Muscle of leg (tissue), 3 donors: ENCODE measurements at regions not wholly inside any gene's neighbourhood (a gene's known extent, or its start where the extent isn't known, plus 50 kb on each side); places are given as distances from the start of the nearest gene placed in this dataset.
"Not testable (repeated sequence)": the region's sequence is repeated elsewhere in the genome, so short reads cannot be mapped to it uniquely, and the experiment has no call there.

Source experiments
- DNase-seq: peaks from one replicate; pipeline ENCODE4 v3.0.0; 2013
- H3K27ac ChIP-seq: one replicate; pipeline ENCODE4 v1.5.1; 2013; ENCODE audit warnings: mild to moderate bottlenecking, low read length, control low read depth
- H3K27me3 ChIP-seq: one replicate; pipeline ENCODE4 v1.6.1; 2013; ENCODE audit warnings: low read length; ENCODE audit not compliant: control insufficient read depth, insufficient read depth
- H3K36me3 ChIP-seq: one replicate; pipeline ENCODE4 v1.6.1; 2013; ENCODE audit warnings: low read length; ENCODE audit not compliant: control insufficient read depth, insufficient read depth
- H3K4me1 ChIP-seq: one replicate; pipeline ENCODE4 v1.6.1; 2013; ENCODE audit warnings: low read length; ENCODE audit not compliant: control insufficient read depth, insufficient read depth
- H3K4me3 ChIP-seq: one replicate; pipeline ENCODE4 v1.5.1; 2013; ENCODE audit warnings: low read length, control low read depth
- H3K9me3 ChIP-seq: replicated peaks from 2 replicates; pipeline ENCODE4 v1.6.1; 2013; ENCODE audit warnings: low read depth, low read length; ENCODE audit not compliant: control insufficient read depth
- WGBS: methylation state at CpG from one replicate; pipeline ENCODE4 v1.1.5; 2013; ENCODE audit warnings: missing lambda C conversion rate; ENCODE audit not compliant: insufficient coverage; 5-methylcytosine and 5-hydroxymethylcytosine counted together

DNA sequence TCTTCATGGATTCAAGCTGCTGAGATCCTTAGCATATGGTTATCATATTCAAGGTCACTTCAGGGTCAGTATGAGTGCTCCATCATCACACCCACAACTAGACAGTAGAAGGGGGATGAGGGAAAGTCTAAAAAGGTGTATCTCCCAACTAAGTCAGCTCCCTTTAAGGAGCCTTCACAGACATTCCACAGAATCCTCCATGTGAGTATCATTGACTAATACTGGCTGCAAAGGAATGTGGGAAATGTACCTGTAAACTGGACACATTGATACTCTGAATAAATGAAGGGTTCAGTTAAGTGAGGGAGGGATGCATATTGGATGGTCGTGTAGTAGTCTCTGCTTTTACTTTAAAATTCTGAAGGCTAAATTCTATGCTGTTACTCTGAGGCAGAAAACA is 330.7 kb downstream of the LRRC70 start:
- WGBS: no CpG with 5 or more reads among the region's 1 CpG
- H3K4me1 ChIP-seq: no peaks in the 10 kb centered on the region
- no peak overlapping the region for H3K27ac ChIP-seq
- H3K4me3 ChIP-seq: no peak overlapping the region
- no peak for DNase-seq
- no peaks in the 10 kb centered on the region for H3K36me3 ChIP-seq
- H3K9me3 ChIP-seq: peaks cover 3% of the 10 kb centered on the region
- no peaks in the 10 kb centered on the region for H3K27me3 ChIP-seq

GRCh38 chr5:62902126-62902525 is 323.5 kb downstream of the LRRC70 start:
- no peaks in the 10 kb centered on the region for H3K9me3 ChIP-seq
- DNase-seq: peak; percentile 81

DNA sequence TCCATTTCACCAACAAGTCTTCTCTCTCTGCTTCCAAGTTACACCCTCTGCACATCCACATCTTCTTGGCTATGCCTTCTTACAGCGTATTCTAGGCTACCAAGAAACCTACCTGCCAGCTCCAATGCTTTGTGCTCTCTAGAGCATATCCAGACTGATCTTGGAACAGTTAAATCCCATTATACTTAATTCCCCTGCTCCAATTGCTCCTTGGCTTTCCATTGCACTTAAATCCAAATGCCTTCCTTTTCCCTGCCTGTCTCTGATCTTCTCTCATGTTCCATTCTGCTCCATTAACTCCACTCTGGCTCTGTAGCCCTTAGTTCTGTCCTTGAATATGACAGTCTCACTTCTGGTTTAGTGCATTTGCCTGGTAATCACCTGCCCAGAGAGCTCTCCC is 322.4 kb downstream of the LRRC70 start:
- Histone ChIP-seq H3K36me3 (no peaks in the 10 kb centered on the region), H3K4me3 (no peak overlapping the region), H3K27ac (no peak overlapping the region), H3K4me1 (peaks cover 2% of the 10 kb centered on the region), H3K9me3 (peaks cover 2% of the 10 kb centered on the region), H3K27me3 (no peaks in the 10 kb centered on the region)
- peak; percentile 1 for DNase-seq
- WGBS: 78% methylated on average over 1 of the region's 1 CpG

More at GRCh38 chr5:62902126-62902525, 323.5 kb downstream of the LRRC70 start:
- no peak overlapping the region for H3K4me3 ChIP-seq
- no peaks in the 10 kb centered on the region for H3K4me1 ChIP-seq
- no peaks in the 10 kb centered on the region for H3K36me3 ChIP-seq
- no peak overlapping the region for H3K27ac ChIP-seq
- H3K27me3 ChIP-seq: no peaks in the 10 kb centered on the region
- WGBS: 40% methylated on average over 1 of the region's 2 CpGs

DNA sequence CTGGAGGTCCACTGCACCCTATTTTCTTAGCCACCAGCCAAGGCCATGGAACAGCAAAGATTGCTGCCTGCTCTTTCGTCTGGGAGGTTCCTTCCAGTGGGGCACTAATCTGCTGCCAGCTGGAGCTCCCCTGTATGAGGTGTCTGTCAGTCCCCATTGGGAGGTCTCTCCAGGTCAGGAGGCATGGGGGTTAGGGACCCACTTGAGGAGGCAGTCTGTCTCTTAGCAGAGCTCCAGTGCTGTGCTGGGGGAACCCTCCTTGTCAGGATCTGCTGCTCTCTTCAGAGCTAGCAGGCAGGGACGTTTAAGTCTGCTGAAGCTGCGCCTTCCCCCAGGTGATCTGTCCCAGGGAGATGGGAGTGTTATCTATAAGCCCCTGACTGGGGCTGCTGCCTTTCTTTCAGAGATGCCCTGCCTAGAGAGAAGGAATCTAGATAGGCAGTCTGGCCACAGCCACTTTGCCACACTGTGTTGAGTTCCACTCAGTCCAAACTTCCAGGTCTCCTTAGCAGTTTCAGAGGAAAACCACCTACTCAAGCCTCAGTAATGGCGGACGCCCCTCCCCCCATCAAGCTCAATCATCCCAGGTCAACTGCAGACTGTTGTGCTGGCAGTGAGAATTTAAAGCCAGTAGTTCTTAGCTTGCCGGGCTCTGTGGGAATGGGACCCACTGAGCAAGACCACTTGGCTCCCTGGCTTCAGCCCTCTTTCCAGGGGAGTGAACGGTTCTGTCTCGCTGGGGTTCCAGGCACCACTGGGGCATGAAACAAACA is 317.7 kb downstream of the LRRC70 start:
- peaks cover 2% of the 10 kb centered on the region for H3K4me1 ChIP-seq
- H3K27me3 ChIP-seq: no peaks in the 10 kb centered on the region
- no peak overlapping the region for H3K4me3 ChIP-seq
- no peak for DNase-seq
- 67% methylated on average over 5 of the region's 8 CpGs for WGBS
- H3K27ac ChIP-seq: no peak overlapping the region
- H3K9me3 ChIP-seq: peaks cover 2% of the 10 kb centered on the region
- no peaks in the 10 kb centered on the region for H3K36me3 ChIP-seq

DNA sequence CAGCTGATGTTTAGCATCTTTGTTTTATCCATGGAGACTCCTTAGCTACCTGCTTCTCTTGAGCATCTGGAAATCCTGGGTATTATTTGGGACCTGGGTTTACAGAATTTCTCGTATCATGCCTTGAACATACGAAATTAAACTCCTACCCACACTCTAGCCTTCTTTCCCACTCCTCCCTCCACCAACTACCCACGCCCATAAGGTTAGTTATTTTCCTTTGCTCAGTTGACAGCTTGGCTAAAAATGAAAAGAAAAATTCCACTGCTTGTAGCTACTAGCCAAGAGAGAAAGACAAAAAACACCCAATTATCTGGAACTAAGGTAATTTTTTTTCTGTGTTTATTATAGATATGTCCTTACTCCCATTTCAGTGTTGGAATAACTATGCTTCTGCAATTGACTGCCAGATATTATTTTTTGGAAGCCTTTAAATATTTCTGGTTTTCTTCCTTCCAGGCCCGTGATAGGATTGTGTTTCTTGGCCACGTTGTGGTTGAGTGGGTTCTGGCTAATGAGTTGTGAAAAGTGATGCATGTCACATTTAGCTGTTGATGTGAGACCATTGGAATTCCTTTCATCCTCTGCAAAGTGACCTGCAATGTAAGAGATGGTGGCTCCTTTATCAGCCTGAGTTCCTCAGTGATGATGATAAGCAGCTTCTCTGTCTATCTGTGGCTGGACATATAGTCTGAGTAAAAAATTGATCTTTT is 308.1 kb downstream of the LRRC70 start:
- Histone ChIP-seq H3K27ac (no peak overlapping the region), H3K4me1 (no peaks in the 10 kb centered on the region), H3K9me3 (no peaks in the 10 kb centered on the region), H3K4me3 (no peak overlapping the region), H3K36me3 (no peaks in the 10 kb centered on the region), H3K27me3 (no peaks in the 10 kb centered on the region)
- whole genome bisulfite sequencing: no CpG with 5 or more reads among the region's 5 CpGs
- DNase-seq: peak; percentile 21

- peaks cover 20% of the 10 kb centered on the region for H3K9me3 ChIP-seq
- not testable (repeated sequence) for H3K27me3 ChIP-seq, H3K4me3 ChIP-seq, DNase-seq, H3K27ac ChIP-seq, H3K36me3 ChIP-seq, H3K4me1 ChIP-seq
- 82% methylated on average over 5 of the region's 5 CpGs for WGBS
These were observed 258.7 kb downstream of the LRRC70 start for GRCh38 chr5:62837330-62837729.

GRCh38 chr5:62829604-62829986 is 251.0 kb downstream of the LRRC70 start:
- Histone ChIP-seq H3K27ac (no peak overlapping the region), H3K4me3 (no peak overlapping the region), H3K36me3 (no peaks in the 10 kb centered on the region), H3K9me3 (peaks cover 15% of the 10 kb centered on the region), H3K4me1 (no peaks in the 10 kb centered on the region), H3K27me3 (no peaks in the 10 kb centered on the region)
- DNase-seq: peak; percentile 8
- 92% methylated on average over 1 of the region's 2 CpGs for WGBS

DNA sequence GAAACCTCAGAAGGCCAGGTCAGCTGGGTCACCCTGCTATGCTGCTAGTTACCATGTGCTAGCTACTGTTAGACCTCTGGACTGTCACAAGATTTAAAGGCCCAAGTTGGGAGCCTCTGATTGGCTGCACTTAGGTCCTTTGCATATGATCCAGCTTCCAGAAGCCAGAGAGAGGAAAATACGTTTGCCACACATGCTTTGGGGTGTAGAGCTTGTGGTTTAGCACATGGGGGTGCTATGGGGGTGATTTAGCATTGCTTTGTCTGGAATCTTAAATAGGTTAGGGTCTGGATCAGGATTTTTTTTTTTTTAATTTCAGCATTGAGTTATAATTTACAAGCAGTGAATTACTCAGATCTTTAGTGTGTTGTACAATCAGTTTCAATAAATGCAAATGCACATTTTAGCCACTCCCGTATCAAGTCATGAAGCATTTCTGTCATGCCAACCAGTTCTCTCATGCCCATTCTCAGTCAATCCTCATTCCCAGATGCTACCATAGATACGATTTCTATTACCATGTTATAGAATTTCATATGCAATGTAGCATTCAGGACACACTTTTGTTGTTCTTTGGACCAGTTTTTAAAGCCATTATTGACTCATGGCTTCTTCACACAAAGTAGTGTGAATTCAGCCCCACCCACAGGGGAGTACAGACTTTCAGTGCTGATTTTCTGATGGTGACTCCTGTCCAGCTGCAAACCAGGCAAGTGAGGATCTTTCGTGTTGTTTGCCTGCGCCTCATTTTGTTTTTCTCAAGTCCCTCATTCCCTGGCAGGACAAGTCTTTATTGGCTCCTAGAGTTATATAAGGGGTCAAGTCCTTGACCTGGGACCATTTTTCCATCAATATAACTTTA is 250.4 kb downstream of the LRRC70 start:
- H3K4me3 ChIP-seq: no peak overlapping the region
- peaks cover 12% of the 10 kb centered on the region for H3K9me3 ChIP-seq
- peak; percentile 42 for DNase-seq
- H3K36me3 ChIP-seq: no peaks in the 10 kb centered on the region
- H3K4me1 ChIP-seq: no peaks in the 10 kb centered on the region
- H3K27me3 ChIP-seq: no peaks in the 10 kb centered on the region
- 100% methylated on average over 1 of the region's 5 CpGs for WGBS
- no peak overlapping the region for H3K27ac ChIP-seq

- Histone ChIP-seq H3K4me3 (no peak overlapping the region), H3K9me3 (peaks cover 3% of the 10 kb centered on the region), H3K36me3 (no peaks in the 10 kb centered on the region), H3K4me1 (no peaks in the 10 kb centered on the region), H3K27ac (no peak overlapping the region), H3K27me3 (no peaks in the 10 kb centered on the region)
- no peak for DNase-seq
- no CpG with 5 or more reads among the region's 5 CpGs for WGBS
These were observed 247.1 kb downstream of the LRRC70 start for GRCh38 chr5:62825623-62826220.

DNA sequence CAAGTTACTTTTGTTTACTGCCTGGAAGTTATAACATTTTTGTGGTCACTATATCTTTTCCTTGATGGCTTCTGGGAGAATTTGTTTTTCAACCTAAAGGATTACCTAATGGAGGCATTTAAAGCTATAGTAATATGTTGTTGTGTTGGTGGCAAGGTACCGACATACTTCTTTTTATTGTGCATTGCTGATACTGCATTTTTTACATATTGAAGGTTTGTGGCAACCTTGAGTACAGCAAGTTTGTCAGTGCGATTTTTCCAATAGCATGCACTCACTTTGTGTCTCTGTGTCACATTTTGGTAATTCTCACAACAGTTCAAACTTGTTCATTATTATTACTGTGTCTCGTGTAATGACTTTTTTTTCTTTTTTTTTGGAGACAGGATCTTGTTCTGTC is 246.3 kb downstream of the LRRC70 start:
- no peak for DNase-seq
- Histone ChIP-seq H3K27me3 (no peaks in the 10 kb centered on the region), H3K4me1 (no peaks in the 10 kb centered on the region), H3K9me3 (peaks cover 3% of the 10 kb centered on the region), H3K27ac (no peak overlapping the region), H3K36me3 (no peaks in the 10 kb centered on the region), H3K4me3 (no peak overlapping the region)
- WGBS: no CpG with 5 or more reads among the region's 3 CpGs
